A673 (cell line): ENCODE measurements at regions not wholly inside any gene's neighbourhood (a gene's known extent, or its start where the extent isn't known, plus 50 kb on each side); places are given as distances from the start of the nearest gene placed in this dataset.

Experiments used
- BruUV-seq: library from RNA; stranded (reverse); fragments of 400-500 nt; replicated peaks from 2 replicates; lab custom pipeline; 2021; lab: Mats Ljungman, UMichigan
- CTCF ChIA-PET: fragments of 300-600 bp; sonication (Branson Sonifier 250); formaldehyde crosslinking; loops from one replicate; lab custom pipeline; 2022; ENCODE audit warnings: antibody characterized with exemption; lab: Charles Lee
- POLR2A ChIA-PET: fragments of 300-600 bp; sonication (Branson Sonifier 250); formaldehyde crosslinking; loops from one replicate; lab custom pipeline; 2022; ENCODE audit warnings: antibody characterized with exemption; ENCODE audit not compliant: low non-redundant PET; lab: Charles Lee
- DNase-seq: peaks from one replicate; pipeline ENCODE4 v3.0.0-alpha.2; 2015; ENCODE audit warnings: low spot score
- H3K27ac ChIP-seq: fragments of 200-600 bp; sonication (generic); 2 replicates; pipeline ENCODE4 v1.5.1; 2016; ENCODE audit warnings: mixed run types, low read depth, mild to moderate bottlenecking, mixed read lengths, antibody characterized with exemption, low read length; ENCODE audit not compliant: poor library complexity, severe bottlenecking
- H3K27me3 ChIP-seq: fragments of 200-600 bp; sonication (generic); replicated peaks from 2 replicates; pipeline ENCODE4 v1.6.1; 2017; ENCODE audit warnings: mixed run types, low read depth, mild to moderate bottlenecking, mixed read lengths, antibody characterized with exemption, low read length; ENCODE audit not compliant: insufficient read depth, poor library complexity
- H3K36me3 ChIP-seq: fragments of 200-600 bp; sonication (generic); 2 replicates; pipeline ENCODE4 v1.6.1; 2016; ENCODE audit warnings: mixed run types, mild to moderate bottlenecking, mixed read lengths, antibody characterized with exemption, low read length; ENCODE audit not compliant: insufficient read depth, poor library complexity, severe bottlenecking
- H3K4me1 ChIP-seq: fragments of 200-600 bp; sonication (generic); 2 replicates; pipeline ENCODE4 v1.6.1; 2017; ENCODE audit warnings: mixed run types, mild to moderate bottlenecking, mixed read lengths, antibody characterized with exemption, low read length; ENCODE audit not compliant: insufficient read depth, poor library complexity, severe bottlenecking
- H3K4me3 ChIP-seq: fragments of 200-600 bp; sonication (generic); 2 replicates; pipeline ENCODE4 v1.5.1; 2016; ENCODE audit warnings: low read depth, mixed run types, mild to moderate bottlenecking, mixed read lengths, low read length; ENCODE audit not compliant: poor library complexity, severe bottlenecking
- H3K9me3 ChIP-seq: fragments of 200-600 bp; sonication (generic); 2 replicates; pipeline ENCODE4 v1.6.1; 2016; ENCODE audit warnings: mixed run types, low read depth, mild to moderate bottlenecking, mixed read lengths, antibody characterized with exemption, low read length; ENCODE audit not compliant: poor library complexity, severe bottlenecking
- EZH2 ChIP-seq: fragments of 200-600 bp; sonication (generic); IDR thresholded peaks from 2 replicates; pipeline ENCODE4 v1.6.1; 2017; ENCODE audit warnings: borderline replicate concordance, low read depth, mild to moderate bottlenecking, mixed read lengths, antibody characterized with exemption, low read length; ENCODE audit not compliant: poor library complexity, severe bottlenecking
- intact Hi-C: fragments of 100-400 bp; cut with micrococcal nuclease; formaldehyde crosslinking; loops from one replicate; pipeline ENCODE4 v1.10.0; 2022; ENCODE audit not compliant: unreplicated experiment
- TF ChIP-seq, protein P1 (sequence below): fragments of 300-800, 200-600 bp; sonication (generic); conservative IDR thresholded peaks from 2 replicates; pipeline ENCODE4 v1.5.1; 2017; ENCODE audit warnings: low read depth, mild to moderate bottlenecking, antibody characterized with exemption, low read length, moderate library complexity, mixed read lengths

DNA sequence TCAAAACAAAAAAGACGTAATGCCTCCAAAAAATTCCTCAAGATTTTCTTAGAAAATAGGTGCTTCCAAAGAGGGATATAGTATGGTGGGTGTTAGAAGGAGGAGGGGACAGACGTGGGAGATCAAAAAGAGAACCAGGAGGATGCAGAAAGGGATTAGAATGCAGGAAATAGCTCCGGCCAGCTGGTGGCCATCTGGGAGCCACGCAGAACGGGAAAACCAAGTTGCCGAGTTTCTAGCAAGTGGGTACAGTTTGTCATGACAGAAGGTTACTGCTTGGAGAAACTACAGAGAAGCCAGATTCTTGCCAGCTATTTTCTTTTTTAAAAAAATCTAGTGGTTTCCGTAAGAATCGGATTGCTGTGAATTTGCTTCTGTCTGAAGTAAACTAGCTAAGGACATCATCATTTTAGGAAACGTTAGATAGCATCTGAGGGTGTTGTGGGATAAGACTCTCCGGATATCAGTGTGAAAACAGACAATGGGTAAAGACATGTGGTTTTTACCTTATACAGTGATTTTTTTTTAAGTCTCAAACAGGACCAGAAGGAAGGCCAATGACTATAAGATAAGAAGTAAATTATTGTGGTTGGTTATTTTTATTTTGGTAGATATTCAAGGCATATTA lies 104.9 kb downstream of the HSPH1 start:
- intact Hi-C loops = no loop called here
- no peak for TF ChIP-seq EZH2
- TF ChIP-seq, protein P1, sequence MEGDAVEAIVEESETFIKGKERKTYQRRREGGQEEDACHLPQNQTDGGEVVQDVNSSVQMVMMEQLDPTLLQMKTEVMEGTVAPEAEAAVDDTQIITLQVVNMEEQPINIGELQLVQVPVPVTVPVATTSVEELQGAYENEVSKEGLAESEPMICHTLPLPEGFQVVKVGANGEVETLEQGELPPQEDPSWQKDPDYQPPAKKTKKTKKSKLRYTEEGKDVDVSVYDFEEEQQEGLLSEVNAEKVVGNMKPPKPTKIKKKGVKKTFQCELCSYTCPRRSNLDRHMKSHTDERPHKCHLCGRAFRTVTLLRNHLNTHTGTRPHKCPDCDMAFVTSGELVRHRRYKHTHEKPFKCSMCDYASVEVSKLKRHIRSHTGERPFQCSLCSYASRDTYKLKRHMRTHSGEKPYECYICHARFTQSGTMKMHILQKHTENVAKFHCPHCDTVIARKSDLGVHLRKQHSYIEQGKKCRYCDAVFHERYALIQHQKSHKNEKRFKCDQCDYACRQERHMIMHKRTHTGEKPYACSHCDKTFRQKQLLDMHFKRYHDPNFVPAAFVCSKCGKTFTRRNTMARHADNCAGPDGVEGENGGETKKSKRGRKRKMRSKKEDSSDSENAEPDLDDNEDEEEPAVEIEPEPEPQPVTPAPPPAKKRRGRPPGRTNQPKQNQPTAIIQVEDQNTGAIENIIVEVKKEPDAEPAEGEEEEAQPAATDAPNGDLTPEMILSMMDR = no peak
- no TSS peak for BruUV-seq
- ChIA-PET CTCF (no interaction called here), POLR2A (interaction anchor here (0.5 kb wide), 1 partner anchor 8 kb away, joined by 3 read pairs; no protein-coding TSS in a partner anchor)
- Histone ChIP-seq H3K9me3 (no peaks in the 10 kb centered on the region), H3K36me3 (no peaks in the 10 kb centered on the region), H3K4me1 (no peaks in the 10 kb centered on the region), H3K27ac (no peak overlapping the region), H3K4me3 (no peak overlapping the region), H3K27me3 (no peaks in the 10 kb centered on the region)
- DNase-seq = no peak

DNA sequence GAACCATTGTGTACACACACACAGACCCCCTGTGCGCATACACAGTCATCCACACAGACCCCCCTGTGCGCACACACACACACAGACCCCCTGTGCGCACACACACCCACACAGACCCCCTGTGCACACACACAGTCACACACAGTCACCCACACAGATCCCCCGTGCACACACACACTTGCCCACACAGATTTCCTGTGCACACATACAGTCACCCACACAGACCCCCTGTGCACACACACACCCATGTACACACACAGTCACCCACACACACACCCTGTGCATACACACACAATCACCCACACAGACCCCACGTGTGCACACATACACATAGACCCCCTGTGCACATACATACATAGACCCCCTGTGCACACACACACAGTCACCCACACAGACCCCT lies 106.1 kb downstream of the HSPH1 start:
- CTCF ChIA-PET = no interaction called here
- Histone ChIP-seq H3K4me1 (no peaks in the 10 kb centered on the region), H3K9me3 (no peaks in the 10 kb centered on the region), H3K36me3 (no peaks in the 10 kb centered on the region), H3K4me3 (no peak overlapping the region), H3K27ac (no peak overlapping the region), H3K27me3 (no peaks in the 10 kb centered on the region)
- TF ChIP-seq, protein P1 = no peak
- no peak for TF ChIP-seq EZH2
- DNase-seq = no peak
- intact Hi-C loops = no loop called here
- POLR2A ChIA-PET = no interaction called here
- BruUV-seq = no TSS peak

DNA sequence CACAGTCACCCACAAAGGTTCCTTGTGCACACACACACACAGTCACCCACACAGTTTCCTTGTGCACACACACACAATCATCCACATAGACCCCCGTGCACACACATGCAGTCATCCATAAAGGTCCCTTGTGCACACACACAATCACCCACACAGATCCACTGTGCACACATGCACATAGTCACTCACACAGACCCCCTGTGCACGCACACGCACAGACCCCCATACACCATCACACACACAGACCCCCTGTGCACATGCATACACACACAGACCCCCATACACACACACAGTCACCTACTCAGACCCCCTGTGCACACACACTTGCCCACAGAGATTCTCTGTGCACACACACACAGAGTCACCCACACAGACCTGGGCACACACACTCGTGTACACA lies 107.1 kb downstream of the HSPH1 start:
- ChIA-PET POLR2A (no interaction called here), CTCF (no interaction called here)
- no peaks in the 10 kb centered on the region for H3K9me3 ChIP-seq
- intact Hi-C loops = no loop called here
- no peaks in the 10 kb centered on the region for H3K4me1 ChIP-seq
- no peaks in the 10 kb centered on the region for H3K27me3 ChIP-seq
- TF ChIP-seq, protein P1 = no peak
- no peak for TF ChIP-seq EZH2
- H3K27ac ChIP-seq = no peak overlapping the region
- H3K36me3 ChIP-seq = no peaks in the 10 kb centered on the region
- no peak overlapping the region for H3K4me3 ChIP-seq
- BruUV-seq = no TSS peak
- no peak for DNase-seq
